GM12878 (cell line): ENCODE measurements at regions not wholly inside any gene's neighbourhood (a gene's known extent, or its start where the extent isn't known, plus 50 kb on each side); places are given as distances from the start of the nearest gene placed in this dataset.

Experiments used
- ATAC-seq: fragments of 200-7000 bp; cut with Tn5 transposase; 3 replicates; pipeline ENCODE4 v1.9.1; 2020; ENCODE audit warnings: mild to moderate bottlenecking, moderate library complexity
- BruUV-seq: library from RNA; stranded (reverse); fragments of 400-500 nt; replicated peaks from 2 replicates; lab custom pipeline; 2021; lab: Mats Ljungman, UMichigan
- CTCF ChIA-PET: fragments of 300-600 bp; sonication (Branson Sonifier 250); formaldehyde crosslinking; extraction: SDS; loops from one replicate; lab custom pipeline; 2021; ENCODE audit warnings: inconsistent platforms; lab: Yijun Ruan, JAX
- POLR2A ChIA-PET: fragments of 350-600 bp; formaldehyde crosslinking; extraction: SDS; loops from one replicate; lab custom pipeline; 2021; ENCODE audit warnings: inconsistent platforms; lab: Charles Lee
- RAD21 ChIA-PET: fragments of 300-600 bp; sonication (Branson Sonifier 250); formaldehyde crosslinking; loops from one replicate; lab custom pipeline; 2023; ENCODE audit warnings: antibody characterized with exemption; ENCODE audit not compliant: unreplicated experiment; lab: Charles Lee
- SMC1A ChIA-PET: fragments of 300-600 bp; sonication (Branson Sonifier 250); formaldehyde crosslinking; loops from one replicate; lab custom pipeline; 2023; ENCODE audit not compliant: unreplicated experiment, uncharacterized antibody; lab: Charles Lee
- DNase-seq: peaks from one replicate; pipeline ENCODE4 v3.0.0-alpha.2; 2011; ENCODE audit warnings: low read depth, low spot score
- FAIRE-seq: peaks from 3 replicates; lab custom pipeline; 2011; peaks lifted over from hg19 to GRCh38; lab: Jason Lieb, UNC
- H2AFZ ChIP-seq: 2 replicates; pipeline ENCODE4 v1.6.0; 2011; ENCODE audit warnings: low read depth, low read length, control low read depth; ENCODE audit not compliant: control insufficient read depth
- H3K27ac ChIP-seq: 2 replicates; pipeline ENCODE4 v1.5.1; 2011; ENCODE audit warnings: control low read depth; ENCODE audit not compliant: control insufficient read depth, insufficient read depth
- H3K27me3 ChIP-seq, 2 experiments: replicated peaks in 1 of 2; 2 replicates each; pipeline versions ENCODE4 v1.6.0 to v1.6.1; 2011; ENCODE audit warnings: low read length in 1 of 2; ENCODE audit not compliant: control insufficient read depth in 2 of 2, insufficient read depth in 2 of 2
- H3K36me3 ChIP-seq, 2 experiments: 2 replicates each; pipeline ENCODE4 v1.5.1; 2011; ENCODE audit warnings: low read length in 1 of 2; ENCODE audit not compliant: control insufficient read depth in 2 of 2, insufficient read depth in 2 of 2
- H3K4me1 ChIP-seq: 2 replicates; pipeline ENCODE4 v1.6.1; 2011; ENCODE audit warnings: mild to moderate bottlenecking, low read length, moderate library complexity, mixed read lengths; ENCODE audit not compliant: control insufficient read depth, insufficient read depth
- H3K4me2 ChIP-seq: 2 replicates; pipeline ENCODE4 v1.6.0; 2011; ENCODE audit warnings: control low read depth; ENCODE audit not compliant: control insufficient read depth, insufficient read depth
- H3K4me3 ChIP-seq: fragments of 200-600 bp; sonication (generic); 2 replicates; pipeline ENCODE4 v1.5.1; 2016
- H3K79me2 ChIP-seq: 2 replicates; pipeline ENCODE4 v1.6.0; 2011; ENCODE audit warnings: low read length; ENCODE audit not compliant: control insufficient read depth, insufficient read depth
- H3K9ac ChIP-seq: 2 replicates; pipeline ENCODE4 v1.8.0; 2011; ENCODE audit warnings: low read length, control low read depth, mixed read lengths; ENCODE audit not compliant: control insufficient read depth, insufficient read depth
- H3K9me3 ChIP-seq: replicated peaks from 3 replicates; pipeline ENCODE4 v1.5.1; 2011; ENCODE audit warnings: mild to moderate bottlenecking, low read length; ENCODE audit not compliant: control insufficient read depth, insufficient read depth
- H4K20me1 ChIP-seq: 2 replicates; pipeline ENCODE4 v1.6.0; 2011; ENCODE audit not compliant: control insufficient read depth, insufficient read depth
- CHD1 ChIP-seq: IDR thresholded peaks from 2 replicates; pipeline ENCODE4 v1.6.1; 2012; ENCODE audit warnings: low read depth, low read length, improper control_type of control experiment
- CHD2 ChIP-seq: IDR thresholded peaks from 2 replicates; pipeline ENCODE4 v1.6.1; 2011; ENCODE audit warnings: low read depth, low read length, improper control_type of control experiment, borderline replicate concordance
- CREB1 ChIP-seq: IDR thresholded peaks from 2 replicates; pipeline ENCODE4 v1.6.1; 2012; ENCODE audit warnings: low read depth, mild to moderate bottlenecking, inconsistent platforms
- EED ChIP-seq: sonication (generic); IDR thresholded peaks from 2 replicates; pipeline ENCODE4 v1.6.1; 2016; ENCODE audit warnings: antibody characterized with exemption, low read depth
- HCFC1 ChIP-seq: fragments of 150-350 bp; IDR thresholded peaks from 2 replicates; pipeline ENCODE4 v1.6.1; 2014; ENCODE audit warnings: low read length
- HDAC2 ChIP-seq: fragments of 200-600 bp; sonication (generic); IDR thresholded peaks from 2 replicates; pipeline ENCODE4 v1.6.1; 2017
- MTA3 ChIP-seq: IDR thresholded peaks from 2 replicates; pipeline ENCODE4 v1.6.1; 2012; ENCODE audit warnings: low read length, inconsistent platforms, borderline replicate concordance
- MXI1 ChIP-seq: fragments of 150-350 bp; IDR thresholded peaks from 2 replicates; pipeline ENCODE4 v1.6.1; 2011; ENCODE audit warnings: low read depth, mild to moderate bottlenecking, inconsistent platforms, low read length, improper control_type of control experiment
- MYC ChIP-seq: IDR thresholded peaks from 2 replicates; pipeline ENCODE4 v1.6.1; 2011; ENCODE audit warnings: mild to moderate bottlenecking, low read length, moderate library complexity, inconsistent platforms; ENCODE audit not compliant: insufficient read depth, insufficient replicate concordance, insufficient read length, severe bottlenecking
- NKRF ChIP-seq: fragments of 450-650 bp; conservative IDR thresholded peaks from 2 replicates; pipeline ENCODE4 v1.6.1; 2017; ENCODE audit warnings: mild to moderate bottlenecking, moderate library complexity
- NR2F1 ChIP-seq: fragments of 450-650 bp; conservative IDR thresholded peaks from 2 replicates; pipeline ENCODE4 v1.6.1; 2017; ENCODE audit warnings: mild to moderate bottlenecking
- POLR2A ChIP-seq: IDR thresholded peaks from 2 replicates; pipeline ENCODE4 v1.6.1; 2011; ENCODE audit warnings: low read depth, mild to moderate bottlenecking, low read length
- POLR2AphosphoS5 ChIP-seq: IDR thresholded peaks from 2 replicates; pipeline ENCODE4 v1.6.1; 2011; ENCODE audit warnings: mild to moderate bottlenecking, low read length, inconsistent platforms
- SPI1 ChIP-seq: IDR thresholded peaks from 2 replicates; pipeline ENCODE4 v1.6.1; 2011; ENCODE audit warnings: low read depth, mild to moderate bottlenecking, low read length, moderate library complexity, borderline replicate concordance; ENCODE audit not compliant: insufficient read depth
- ZNF217 ChIP-seq: fragments of 450-650 bp; IDR thresholded peaks from 2 replicates; pipeline ENCODE4 v1.6.1; 2017; ENCODE audit warnings: antibody characterized with exemption, mild to moderate bottlenecking
- ZNF384 ChIP-seq: IDR thresholded peaks from 2 replicates; pipeline ENCODE4 v1.6.1; 2012; ENCODE audit warnings: low read depth, mild to moderate bottlenecking, low read length, improper control_type of control experiment, borderline replicate concordance
- WGBS: methylation state at CpG from one replicate; pipeline ENCODE4 v1.1.6; 2016; ENCODE audit warnings: low lambda C conversion rate; ENCODE audit not compliant: insufficient replicate concordance, insufficient coverage; ENCODE audit errors: missing lambda C conversion rate; 5-methylcytosine and 5-hydroxymethylcytosine counted together
- in situ Hi-C: fragments of 300-500 bp; cut with MboI; formaldehyde crosslinking; loops from 9 replicates; pipeline ENCODE4 v1.14.3; 2018; ENCODE audit warnings: mixed read lengths
- intact Hi-C: fragments of 100-400 bp; cut with micrococcal nuclease; formaldehyde crosslinking; loops from one replicate; pipeline ENCODE4 v1.14.2; 2022; ENCODE audit not compliant: unreplicated experiment

- POLR2A ChIA-PET = no interaction called here
- TF ChIP-seq CHD2 = no peak
- TF ChIP-seq HDAC2 = no peak
- TF ChIP-seq MYC = no peak
- TF ChIP-seq POLR2A = no peak
- no peak for TF ChIP-seq SPI1
- TF ChIP-seq ZNF217 = no peak
- TF ChIP-seq, all 136 proteins: peak for 0
- H3K79me2 ChIP-seq = no peaks in the 10 kb centered on the region
- no peaks in the 10 kb centered on the region for H3K9me3 ChIP-seq
- no peak overlapping the region for H3K9ac ChIP-seq
- no peak for ATAC-seq
- H3K27ac ChIP-seq = no peak overlapping the region
- ChIA-PET RAD21 (no interaction called here), CTCF (no interaction called here), SMC1A (no interaction called here)
- no peak for DNase-seq
- in situ Hi-C loops = no loop called here
- no peak overlapping the region for H3K4me3 ChIP-seq
- no peak overlapping the region for H3K4me2 ChIP-seq
- WGBS = 29% methylated on average over 4 of the region's 4 CpGs
- intact Hi-C loops = no loop called here
- no peaks in the 10 kb centered on the region for H3K4me1 ChIP-seq
- FAIRE-seq = no peak
- no peak overlapping the region for H2AFZ ChIP-seq
- H3K36me3 ChIP-seq = no peaks in the 10 kb centered on the region
- H4K20me1 ChIP-seq = no peaks in the 10 kb centered on the region
- BruUV-seq = no TSS peak
- no peaks in the 10 kb centered on the region for H3K27me3 ChIP-seq
Observed at GRCh38 chr3:40853474-40853873, 328.7 kb downstream of the ZNF621 start.

- in situ Hi-C loops (no loop called here), intact Hi-C loops (no loop called here)
- H4K20me1 ChIP-seq = no peaks in the 10 kb centered on the region
- H3K4me1 ChIP-seq = no peaks in the 10 kb centered on the region
- BruUV-seq = no TSS peak
- H3K79me2 ChIP-seq = no peaks in the 10 kb centered on the region
- FAIRE-seq (no peak), DNase-seq (no peak), ATAC-seq (no peak)
- H3K4me3 ChIP-seq = no peak overlapping the region
- H3K9me3 ChIP-seq = no peaks in the 10 kb centered on the region
- ChIA-PET CTCF (interaction anchor here (1.0 kb wide), 1 partner anchor 430 kb away, joined by 3 read pairs; no protein-coding TSS in a partner anchor), POLR2A (no interaction called here), SMC1A (interaction anchor here (1.0 kb wide), 1 partner anchor 39 kb away, joined by 4 read pairs; no protein-coding TSS in a partner anchor), RAD21 (no interaction called here)
- no peak overlapping the region for H3K9ac ChIP-seq
- no peaks in the 10 kb centered on the region for H3K27me3 ChIP-seq
- no peak overlapping the region for H3K4me2 ChIP-seq
- H2AFZ ChIP-seq = no peak overlapping the region
- H3K36me3 ChIP-seq = no peaks in the 10 kb centered on the region
- WGBS = 5% methylated on average over 1 of the region's 1 CpG
- H3K27ac ChIP-seq = no peak overlapping the region
- no peak for TF ChIP-seq POLR2AphosphoS5
- TF ChIP-seq MXI1 = no peak
- no peak for TF ChIP-seq MTA3
- TF ChIP-seq ZNF384 = no peak
- TF ChIP-seq CHD2 = no peak
- TF ChIP-seq NKRF = no peak
- no peak for TF ChIP-seq CHD1
- no peak for TF ChIP-seq HCFC1
- no peak for TF ChIP-seq CREB1
- TF ChIP-seq NR2F1 = no peak
- TF ChIP-seq EED = no peak
Observed at GRCh38 chr3:40855871-40856270, 331.1 kb downstream of the ZNF621 start.
